GM12878 (cell line): ENCODE measurements at regions not wholly inside any gene's neighbourhood (a gene's known extent, or its start where the extent isn't known, plus 50 kb on each side); places are given as distances from the start of the nearest gene placed in this dataset.

Source experiments
- POLR2A ChIP-seq: IDR thresholded peaks from 2 replicates; pipeline ENCODE4 v1.6.1; 2011; ENCODE audit warnings: low read depth, mild to moderate bottlenecking, low read length
- TF ChIP-seq, protein P1 (sequence below): IDR thresholded peaks from 2 replicates; pipeline ENCODE4 v1.6.1; 2012; ENCODE audit warnings: low read depth, low read length, improper control_type of control experiment

DNA sequence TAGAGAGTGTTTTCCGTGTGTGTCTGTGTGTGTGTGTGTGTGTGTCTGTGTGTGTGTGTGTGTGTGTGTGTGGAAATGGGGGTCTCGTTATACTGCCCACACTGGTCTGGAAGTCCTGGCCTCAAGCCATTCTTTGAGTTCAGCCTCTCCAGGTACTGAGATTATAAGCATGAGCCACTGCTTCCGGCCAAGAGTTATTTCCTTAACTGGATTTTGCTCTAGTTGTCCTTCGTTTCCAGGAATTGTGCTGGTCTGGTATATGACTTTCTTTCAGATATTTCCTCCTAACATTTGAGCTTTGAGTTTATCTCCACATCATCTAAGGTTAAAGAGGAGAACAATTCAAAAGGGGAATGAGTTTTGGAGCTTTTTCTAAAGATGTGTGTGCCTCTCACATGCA, 124.8 kb downstream of the SH3BGRL2 start:
- TF ChIP-seq, protein P1, sequence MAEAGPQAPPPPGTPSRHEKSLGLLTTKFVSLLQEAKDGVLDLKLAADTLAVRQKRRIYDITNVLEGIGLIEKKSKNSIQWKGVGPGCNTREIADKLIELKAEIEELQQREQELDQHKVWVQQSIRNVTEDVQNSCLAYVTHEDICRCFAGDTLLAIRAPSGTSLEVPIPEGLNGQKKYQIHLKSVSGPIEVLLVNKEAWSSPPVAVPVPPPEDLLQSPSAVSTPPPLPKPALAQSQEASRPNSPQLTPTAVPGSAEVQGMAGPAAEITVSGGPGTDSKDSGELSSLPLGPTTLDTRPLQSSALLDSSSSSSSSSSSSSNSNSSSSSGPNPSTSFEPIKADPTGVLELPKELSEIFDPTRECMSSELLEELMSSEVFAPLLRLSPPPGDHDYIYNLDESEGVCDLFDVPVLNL: no peak
- TF ChIP-seq POLR2A: no peak
